ENCODE measurements at regions not wholly inside any gene's neighbourhood (a gene's known extent, or its start where the extent isn't known, plus 50 kb on each side); places are given as distances from the start of the nearest gene placed in this dataset.

DNA sequence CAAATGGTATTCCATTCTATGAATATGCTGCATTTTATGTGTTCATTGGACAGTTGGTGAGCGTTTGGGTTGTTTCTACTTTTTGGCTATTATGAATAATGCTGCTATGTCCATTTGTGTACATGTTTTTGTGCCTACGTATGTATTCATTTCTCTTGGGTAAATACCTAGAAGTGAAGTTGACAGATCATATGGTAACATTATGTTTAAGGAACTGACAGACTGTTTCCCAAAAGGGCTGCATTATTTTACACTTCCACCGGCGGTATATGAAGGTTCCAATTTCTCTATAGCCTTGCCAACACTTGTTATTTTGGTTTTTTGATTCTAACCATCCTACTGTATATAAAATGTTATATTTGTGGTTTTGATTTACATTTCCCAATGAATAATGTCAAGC is 703.9 kb upstream of the CDH2 start:
- DNase-seq, result no peak

DNA sequence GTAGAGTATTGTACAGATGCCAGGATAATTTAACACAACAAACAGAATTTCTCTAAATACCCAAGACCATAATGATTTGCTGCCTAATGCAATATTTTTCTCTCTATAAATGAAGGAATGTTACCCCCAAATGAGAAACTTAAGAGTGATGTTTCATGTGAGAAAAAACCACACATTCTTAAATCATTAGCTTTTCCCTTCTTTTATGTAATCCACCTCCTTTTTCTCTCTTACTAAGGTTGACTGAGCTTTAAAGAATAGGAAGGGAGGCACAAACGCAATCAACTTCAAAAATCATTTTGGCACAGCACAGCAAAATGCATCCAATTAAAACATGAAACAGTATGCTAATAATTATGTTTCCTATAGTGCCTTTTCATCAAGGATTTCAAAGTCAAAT is 698.1 kb upstream of the CDH2 start:
- no peak for DNase-seq

- peak; percentile 27 for DNase-seq
These were observed 686.5 kb upstream of the CDH2 start for GRCh38 chr18:28863396-28863795.

DNA sequence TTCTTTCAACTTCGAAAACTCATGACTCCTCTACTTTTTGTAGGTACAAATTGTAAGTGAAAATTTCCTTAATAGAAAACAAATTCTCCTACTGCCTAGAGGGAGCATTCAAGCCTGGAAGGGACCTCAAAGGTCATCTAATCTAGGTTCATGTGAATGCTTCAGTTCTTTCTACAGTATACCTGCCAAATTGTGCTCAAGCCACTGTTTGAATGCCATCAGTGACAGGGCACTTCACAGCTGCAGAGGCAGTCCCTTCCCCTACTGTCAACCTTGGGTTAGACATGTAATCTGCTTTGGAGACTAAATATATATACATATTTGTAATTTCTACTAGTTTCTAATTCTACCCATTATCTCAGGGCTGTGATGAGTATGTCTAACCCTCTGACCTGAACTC is 681.3 kb upstream of the CDH2 start:
- DNase-seq, result no peak

GRCh38 chr18:28855989-28856388 is 679.1 kb upstream of the CDH2 start:
- DNase-seq, result no peak

DNA sequence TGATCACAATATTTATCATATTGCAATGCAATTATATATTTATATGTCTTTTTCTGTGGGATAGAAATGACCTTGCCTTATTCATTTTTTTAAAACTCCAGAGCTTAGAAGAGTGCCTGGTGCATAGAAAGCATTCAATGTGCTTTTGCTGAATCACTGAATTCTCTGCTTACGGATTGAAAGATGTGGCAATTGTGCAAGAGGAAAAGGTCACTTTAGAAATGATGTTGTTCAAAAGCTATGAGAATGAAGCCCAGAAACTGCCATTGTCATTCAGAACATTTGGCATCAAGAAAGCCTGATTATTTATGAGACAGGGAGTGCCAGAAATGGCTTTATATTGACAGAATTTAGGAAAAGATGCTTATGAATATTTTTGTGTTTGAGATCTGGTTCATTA is 678.6 kb upstream of the CDH2 start:
- DNase-seq, result no peak

DNA sequence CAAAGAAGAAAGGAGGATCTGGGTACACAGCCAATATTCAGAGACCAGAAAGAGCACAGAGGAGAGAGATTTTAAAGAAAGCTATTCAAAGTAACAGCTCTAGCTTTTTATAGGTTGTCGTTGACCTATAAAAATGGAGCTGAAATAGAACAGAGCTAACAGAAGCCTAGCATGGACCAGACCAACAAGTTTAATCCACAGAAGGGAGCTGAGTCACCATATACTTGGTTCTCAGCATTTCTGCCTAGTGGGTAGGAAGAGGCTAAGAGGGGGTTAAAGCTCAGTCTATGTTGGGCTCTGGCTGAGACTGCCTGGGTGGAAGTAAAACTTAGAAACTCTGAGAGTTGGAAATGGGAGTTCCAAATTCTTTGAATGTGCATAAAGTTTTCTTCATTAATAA is 678.0 kb upstream of the CDH2 start:
- DNase-seq, result no peak

- no peak for DNase-seq
These were observed 670.0 kb upstream of the CDH2 start for GRCh38 chr18:28846958-28847357.

GRCh38 chr18:28837100-28837499 is 660.2 kb upstream of the CDH2 start:
- DNase-seq, result no peak

DNA sequence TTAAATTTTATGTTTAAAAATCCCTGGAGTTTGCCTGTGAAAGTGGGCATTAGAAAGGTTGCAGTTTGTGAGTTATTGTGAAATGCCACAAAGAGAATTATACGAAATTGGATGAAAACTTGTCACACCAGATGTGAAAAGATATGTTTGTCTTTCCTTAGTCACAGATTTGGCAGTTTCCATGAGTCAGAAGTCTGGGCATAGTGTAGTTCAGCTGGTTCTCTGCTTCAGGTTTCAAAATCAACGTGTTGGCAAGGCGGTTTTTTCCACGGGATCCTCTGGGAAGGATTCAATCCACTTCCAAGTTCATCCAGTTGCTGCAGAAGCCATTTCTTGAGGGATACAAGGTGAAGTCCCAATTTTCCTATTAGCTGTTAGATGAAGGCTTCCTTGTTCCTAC is 658.0 kb upstream of the CDH2 start:
- DNase-seq, result no peak

DNA sequence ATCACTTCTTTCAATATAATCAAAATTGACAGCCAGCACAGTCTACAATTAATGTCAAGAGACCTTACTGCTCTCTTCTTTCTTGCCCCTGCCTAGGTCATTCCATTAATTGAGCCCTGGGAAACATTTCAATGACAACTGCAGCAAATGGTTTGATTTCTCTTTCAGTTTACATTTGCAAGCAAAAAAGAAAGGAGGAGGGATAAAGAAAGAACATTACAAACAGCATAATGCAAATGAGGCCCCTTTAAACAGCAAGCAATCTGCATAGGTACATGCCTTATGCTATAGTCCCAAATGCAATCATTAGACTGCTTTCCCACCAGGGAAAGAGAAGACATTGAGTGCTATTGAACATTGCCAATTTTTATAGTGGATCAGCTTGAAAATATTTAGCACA is 655.0 kb upstream of the CDH2 start:
- no peak for DNase-seq

DNA sequence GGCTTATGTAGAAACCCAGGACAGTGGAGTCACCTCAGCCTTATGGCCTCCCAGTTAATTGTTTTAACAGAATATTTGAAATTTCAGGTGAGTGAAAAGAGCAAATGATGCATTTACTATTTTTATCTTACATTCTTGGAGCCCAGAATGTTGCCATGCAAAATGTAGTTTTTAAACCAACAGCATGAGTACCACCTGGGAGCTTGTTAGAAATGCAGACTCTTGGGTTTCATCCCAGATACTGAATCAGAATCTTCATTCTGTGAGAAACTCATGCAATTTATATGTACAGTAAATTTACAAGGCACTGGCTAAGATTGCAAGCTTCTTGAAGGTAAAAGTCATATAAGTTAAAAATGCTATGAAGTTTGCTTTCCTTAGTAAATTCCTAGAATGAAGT is 654.5 kb upstream of the CDH2 start:
- no peak for DNase-seq

GRCh38 chr18:28826107-28826506 is 649.2 kb upstream of the CDH2 start:
- DNase-seq, result no peak

- DNase-seq, result no peak
These were observed 647.2 kb upstream of the CDH2 start for GRCh38 chr18:28824183-28824574.

GRCh38 chr18:28823506-28824182 is 646.7 kb upstream of the CDH2 start:
- no peak for DNase-seq

- DNase-seq, result no peak
These were observed 643.4 kb upstream of the CDH2 start for GRCh38 chr18:28820353-28820752.

DNA sequence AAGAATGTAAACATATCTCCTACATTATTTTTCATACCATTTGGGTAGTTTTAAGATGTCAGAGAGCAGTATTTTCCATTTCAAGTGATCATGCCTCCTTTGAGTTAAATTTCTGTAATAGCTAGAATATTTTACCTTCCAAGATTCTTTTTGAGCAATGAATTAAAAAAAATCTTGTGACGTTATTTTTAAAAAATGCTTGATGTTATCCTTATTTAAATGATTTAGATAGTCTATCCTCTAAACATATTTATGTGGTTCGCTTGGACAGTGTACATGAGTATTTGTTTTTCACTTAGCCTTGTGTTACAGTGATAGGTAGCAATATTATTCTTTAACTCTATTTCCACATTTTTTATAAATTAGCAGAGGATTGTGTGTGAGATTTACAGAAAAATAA is 639.2 kb upstream of the CDH2 start:
- no peak for DNase-seq

GRCh38 chr18:28814365-28814764 is 637.4 kb upstream of the CDH2 start:
- no peak for DNase-seq

GRCh38 chr18:28808373-28808772 is 631.4 kb upstream of the CDH2 start:
- DNase-seq, result no peak

- DNase-seq, result no peak
These were observed 628.6 kb upstream of the CDH2 start for GRCh38 chr18:28805491-28805890.

GRCh38 chr18:28804512-28805202 is 627.7 kb upstream of the CDH2 start:
- DNase-seq, result no peak

GRCh38 chr18:28802546-28802945 is 625.6 kb upstream of the CDH2 start:
- no peak for DNase-seq

GRCh38 chr18:28801876-28802275 is 624.9 kb upstream of the CDH2 start:
- no peak for DNase-seq

DNA sequence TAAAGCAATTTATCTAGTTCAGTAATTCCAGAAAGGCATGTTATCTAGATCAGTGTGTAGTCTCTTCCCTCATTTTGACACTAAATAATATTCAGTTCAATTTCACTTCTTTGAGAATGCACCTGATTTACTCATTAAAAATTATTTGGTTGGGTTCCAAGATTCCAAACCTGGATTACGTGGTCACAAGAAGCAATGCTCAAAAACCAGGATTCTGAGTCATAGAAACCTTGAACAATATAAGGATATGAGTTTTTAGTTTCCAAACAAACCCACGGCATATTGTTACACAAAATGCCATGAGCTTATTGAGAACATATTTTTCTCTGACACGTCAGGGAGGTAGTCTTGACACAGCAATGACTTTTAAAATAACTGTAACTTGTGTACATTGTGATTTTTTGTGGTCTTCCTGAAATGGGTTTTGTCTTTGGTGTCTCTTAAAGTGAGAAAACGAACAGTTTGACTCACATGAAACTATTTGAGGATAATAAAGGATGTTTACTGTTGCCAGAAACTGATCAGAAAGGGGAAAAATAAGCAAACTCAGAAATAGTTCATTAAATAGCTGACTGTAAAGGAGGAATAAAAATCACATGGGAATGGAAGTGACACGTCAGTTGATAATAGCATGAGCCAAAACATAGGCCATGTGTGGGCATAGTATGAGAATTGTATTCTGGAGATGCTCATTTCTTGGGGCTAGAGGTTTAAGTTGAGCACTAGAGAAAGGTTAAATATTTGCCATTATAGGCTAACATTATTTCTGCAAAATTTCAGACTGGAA is 617.7 kb upstream of the CDH2 start:
- DNase-seq, result no peak
